Suppressor macrophage treated with lipopolysaccharide for 4 hours (primary cell): ENCODE measurements at regions not wholly inside any gene's neighbourhood (a gene's known extent, or its start where the extent isn't known, plus 50 kb on each side); places are given as distances from the start of the nearest gene placed in this dataset.
"Not testable (repeated sequence)": the region's sequence is repeated elsewhere in the genome, so short reads cannot be mapped to it uniquely, and the experiment has no call there.

Experiments used
- DNase-seq: peaks from one replicate; pipeline ENCODE4 v3.0.0-alpha.2; 2020

GRCh38 chr15:100721758-100722550 lies 119.6 kb downstream of the ASB7 start:
- peak; percentile 91 for DNase-seq

GRCh38 chr15:100722551-100723314 lies 120.3 kb downstream of the ASB7 start:
- DNase-seq = no peak

DNA sequence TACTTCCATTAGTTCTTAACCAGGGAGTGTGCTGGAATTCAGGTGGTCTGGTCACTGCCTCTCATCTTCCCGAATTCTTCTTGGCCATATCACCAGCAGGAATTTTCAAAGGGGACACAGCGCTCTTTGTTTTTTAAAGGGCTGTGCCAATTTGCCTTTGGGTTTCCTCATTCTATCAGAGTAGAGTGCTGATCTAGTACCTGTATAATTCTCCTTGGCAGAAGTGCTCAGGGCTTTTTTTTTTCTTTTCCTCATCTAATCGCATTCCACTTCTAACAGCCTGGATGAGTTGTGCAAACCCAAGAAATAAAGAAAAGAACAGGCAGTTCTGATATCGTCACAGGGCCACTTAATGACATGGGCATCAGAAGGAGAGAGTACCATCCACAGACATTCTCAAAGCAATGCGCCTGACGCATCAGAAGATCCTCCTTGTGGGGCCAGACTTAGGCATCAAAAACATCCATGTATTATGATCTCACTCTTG lies 121.0 kb downstream of the ASB7 start:
- no peak for DNase-seq

GRCh38 chr15:100725121-100726069 lies 123.0 kb downstream of the ASB7 start:
- no peak for DNase-seq

GRCh38 chr15:100726070-100726420 lies 123.7 kb downstream of the ASB7 start:
- no peak for DNase-seq

- no peak for DNase-seq
Measured at GRCh38 chr15:100726421-100727190, 124.2 kb downstream of the ASB7 start.

GRCh38 chr15:100727291-100727851 lies 125.0 kb downstream of the ASB7 start:
- no peak for DNase-seq

DNA sequence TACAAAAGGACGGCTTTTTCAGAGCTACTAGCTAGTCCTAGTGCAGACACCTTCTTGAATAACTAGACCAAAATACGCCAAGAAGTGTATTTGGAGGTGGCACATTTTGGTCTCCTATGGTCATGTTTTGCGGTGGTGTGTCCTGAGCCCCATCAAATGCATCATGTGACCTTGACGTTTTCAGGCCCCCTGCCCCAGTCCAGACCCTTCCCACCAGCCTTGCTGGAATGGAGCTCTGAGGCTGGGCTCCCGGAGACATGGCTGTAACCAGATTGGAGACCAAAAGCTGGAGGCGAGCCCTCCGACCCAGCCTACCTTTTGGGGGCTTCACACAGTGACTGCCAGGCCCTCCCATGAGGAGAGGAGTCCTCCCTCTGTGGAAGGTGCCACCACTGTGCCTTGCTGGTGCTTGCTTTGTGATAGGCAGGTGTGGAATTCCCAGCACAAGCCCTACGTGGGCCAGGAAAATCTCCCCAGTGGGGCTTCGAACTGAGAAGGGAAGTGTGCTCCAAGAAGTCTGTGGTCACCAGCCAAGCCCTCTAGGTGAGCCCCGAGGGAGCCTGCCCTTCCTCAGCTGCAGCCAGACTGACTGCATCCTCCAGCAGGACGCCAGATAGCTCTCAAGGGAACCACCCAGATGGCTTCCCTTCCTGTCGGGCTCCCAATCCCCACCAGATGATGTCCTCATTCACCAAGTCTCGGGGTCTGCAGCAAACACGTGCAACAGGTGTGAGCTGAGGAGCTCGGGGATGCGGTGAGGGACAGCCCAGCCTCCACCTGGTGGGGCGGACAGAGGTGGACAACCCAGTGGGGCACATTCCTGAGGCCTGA lies 126.2 kb downstream of the ASB7 start:
- DNase-seq = no peak

GRCh38 chr15:100729461-100729860 lies 127.1 kb downstream of the ASB7 start:
- DNase-seq = no peak

- DNase-seq = no peak
Measured at GRCh38 chr15:100730129-100730528, 127.7 kb downstream of the ASB7 start.

GRCh38 chr15:100730655-100731266 lies 128.4 kb downstream of the ASB7 start:
- peak; percentile 70 for DNase-seq

GRCh38 chr15:100731267-100732152 lies 129.1 kb downstream of the ASB7 start:
- DNase-seq = peak; percentile 7

DNA sequence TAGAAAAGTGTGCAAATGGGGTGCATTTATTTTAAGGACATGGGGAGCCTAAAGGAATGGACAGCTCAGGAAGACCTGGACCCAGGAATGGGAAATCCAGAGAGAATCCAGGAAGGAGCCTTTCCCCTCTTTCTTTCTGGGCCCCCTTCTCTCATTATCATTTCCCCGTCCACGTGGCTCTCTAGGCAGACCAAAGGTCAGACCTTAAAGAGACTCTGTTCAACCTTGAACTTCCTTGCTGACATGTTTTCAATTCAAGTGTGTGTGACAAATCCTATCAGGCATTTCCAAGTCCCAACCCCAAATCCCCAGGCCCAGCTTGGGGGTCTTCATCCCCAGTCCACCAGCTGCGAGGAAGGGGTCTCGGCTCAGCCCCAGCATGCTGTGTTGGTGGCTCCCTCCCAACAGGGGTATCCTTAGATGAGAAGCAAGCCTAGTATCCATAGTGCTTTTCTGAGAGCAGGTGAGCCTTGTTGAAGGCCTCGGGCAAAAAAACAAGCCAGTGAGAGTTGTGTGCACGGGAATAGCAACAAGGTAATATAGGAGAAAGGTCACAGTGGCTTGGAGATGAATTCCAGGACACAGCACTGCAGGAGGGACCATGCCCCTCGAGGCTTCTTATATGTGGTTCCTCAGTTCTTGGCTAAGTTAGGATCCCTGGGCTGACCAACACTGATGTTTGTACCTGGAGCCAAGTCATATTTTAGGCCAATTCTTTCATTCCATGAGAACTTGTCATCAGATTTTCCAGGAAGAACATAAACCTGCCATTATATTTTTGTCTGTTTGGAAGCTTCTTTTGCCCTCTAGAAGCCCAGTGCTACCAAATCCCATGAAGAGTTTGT lies 130.0 kb downstream of the ASB7 start:
- DNase-seq = no peak

- no peak for DNase-seq
Measured at GRCh38 chr15:100733101-100733842, 130.9 kb downstream of the ASB7 start.

- DNase-seq = not testable (repeated sequence)
Measured at GRCh38 chr15:100733843-100734185, 131.4 kb downstream of the ASB7 start.

- no peak for DNase-seq
Measured at GRCh38 chr15:100734586-100734985, 132.2 kb downstream of the ASB7 start.

DNA sequence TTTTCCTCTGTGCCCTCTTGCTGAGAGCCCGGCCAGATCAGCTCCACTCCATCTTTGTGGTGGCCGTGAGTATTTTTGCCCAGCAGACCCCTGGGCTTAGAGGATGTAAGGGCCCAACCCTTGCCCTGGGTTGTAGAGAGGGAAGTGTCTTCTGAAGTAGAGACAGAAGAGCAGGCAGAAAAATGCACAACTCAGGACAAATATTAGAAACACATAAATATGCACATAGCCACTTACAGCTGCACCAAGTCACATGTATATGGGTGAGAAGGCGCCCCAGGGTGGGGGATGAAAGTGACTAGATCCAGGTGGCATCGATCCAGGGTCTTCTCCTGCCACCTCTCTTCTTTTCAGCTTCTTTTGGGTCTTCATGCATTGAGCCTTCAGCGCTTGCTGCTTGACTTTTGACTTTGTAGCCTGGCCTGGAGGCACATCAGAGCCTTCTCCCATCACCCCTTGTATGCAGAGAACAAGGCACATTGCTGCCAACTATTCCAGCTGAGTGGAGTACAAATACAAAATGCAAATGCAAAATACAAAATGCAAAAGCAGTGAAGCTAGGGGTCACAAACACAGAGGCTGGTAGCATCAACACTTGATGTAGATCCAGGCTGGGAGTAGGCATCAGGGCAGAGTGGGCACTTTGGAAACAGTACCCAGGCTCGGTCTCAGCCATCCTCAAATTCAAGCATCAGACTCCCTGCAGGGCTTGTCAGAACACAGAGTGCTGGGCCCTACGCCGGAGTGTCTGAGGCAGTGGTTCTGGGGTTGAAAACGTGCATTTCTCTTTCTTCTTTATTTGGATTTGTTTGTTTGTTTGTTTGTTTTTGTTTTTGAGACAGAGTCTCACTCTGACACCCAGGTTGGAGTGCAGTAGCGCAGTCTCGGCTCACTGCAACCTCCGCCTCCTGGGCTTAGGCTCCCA lies 133.0 kb downstream of the ASB7 start:
- DNase-seq = no peak
